Mesendoderm (in vitro differentiated cells): ENCODE measurements at regions not wholly inside any gene's neighbourhood (a gene's known extent, or its start where the extent isn't known, plus 50 kb on each side); places are given as distances from the start of the nearest gene placed in this dataset.

Experiments
- DNase-seq: peaks from one replicate; pipeline ENCODE4 v3.0.0; 2013
- H2AK5ac ChIP-seq: 2 replicates; pipeline ENCODE4 v1.6.1; 2013; ENCODE audit warnings: low read length, inconsistent platforms
- H2BK120ac ChIP-seq: 2 replicates; pipeline ENCODE4 v1.6.1; 2013; ENCODE audit warnings: low read depth, mild to moderate bottlenecking, low read length, moderate library complexity, mixed read lengths
- H2BK15ac ChIP-seq: replicated peaks from 2 replicates; pipeline ENCODE4 v1.6.1; 2013; ENCODE audit warnings: low read depth, mild to moderate bottlenecking, moderate library complexity
- H2BK5ac ChIP-seq: 2 replicates; pipeline ENCODE4 v1.6.1; 2013; ENCODE audit warnings: low read length, inconsistent platforms
- H3K18ac ChIP-seq: 2 replicates; pipeline ENCODE4 v1.6.1; 2013; ENCODE audit warnings: mild to moderate bottlenecking, low read length, mixed read lengths
- H3K23ac ChIP-seq: one replicate; pipeline ENCODE4 v1.6.1; 2013; ENCODE audit warnings: low read length
- H3K27ac ChIP-seq: 2 replicates; pipeline ENCODE4 v1.5.1; 2013; ENCODE audit warnings: low read depth, mild to moderate bottlenecking, inconsistent platforms, low read length, moderate library complexity
- H3K27me3 ChIP-seq: 2 replicates; pipeline ENCODE4 v1.6.1; 2013; ENCODE audit warnings: low read length, control low read depth, mild to moderate bottlenecking, inconsistent platforms; ENCODE audit not compliant: insufficient read depth, poor library complexity
- H3K36me3 ChIP-seq: 2 replicates; pipeline ENCODE4 v1.6.1; 2013; ENCODE audit warnings: low read length, inconsistent platforms; ENCODE audit not compliant: control insufficient read depth, insufficient read depth
- H3K4ac ChIP-seq: one replicate; pipeline ENCODE4 v1.6.1; 2013; ENCODE audit warnings: low read depth, mild to moderate bottlenecking, low read length, moderate library complexity
- H3K4me1 ChIP-seq: 2 replicates; pipeline ENCODE4 v1.6.1; 2013; ENCODE audit warnings: low read depth, low read length, inconsistent platforms; ENCODE audit not compliant: control insufficient read depth
- H3K4me2 ChIP-seq: 2 replicates; pipeline ENCODE4 v1.6.1; 2013; ENCODE audit warnings: low read length
- H3K4me3 ChIP-seq: 2 replicates; pipeline ENCODE4 v1.5.1; 2013; ENCODE audit warnings: mild to moderate bottlenecking, low read length
- H3K56ac ChIP-seq: one replicate; pipeline ENCODE4 v1.6.1; 2013; ENCODE audit warnings: low read length
- H3K79me1 ChIP-seq: 2 replicates; pipeline ENCODE4 v1.6.1; 2013; ENCODE audit warnings: low read length, inconsistent platforms
- H3K79me2 ChIP-seq: 2 replicates; pipeline ENCODE4 v1.6.1; 2013; ENCODE audit warnings: mild to moderate bottlenecking, low read length; ENCODE audit not compliant: control insufficient read depth, insufficient read depth
- H3K9ac ChIP-seq: 2 replicates; pipeline ENCODE4 v1.6.1; 2013; ENCODE audit warnings: low read length, inconsistent platforms
- H4K5ac ChIP-seq: one replicate; pipeline ENCODE4 v1.6.1; 2013; ENCODE audit warnings: low read length
- H4K8ac ChIP-seq: one replicate; pipeline ENCODE4 v1.6.1; 2013; ENCODE audit warnings: low read depth, mild to moderate bottlenecking, control low read depth, low read length, moderate library complexity
- WGBS: extraction: QIAGEN DNeasy Blood & Tissue Kit; methylation state at CpG from one replicate; pipeline ENCODE4 v1.1.7; 2013; ENCODE audit warnings: low lambda C conversion rate, missing lambda C conversion rate; ENCODE audit not compliant: insufficient coverage; ENCODE audit errors: extremely low coverage; 5-methylcytosine and 5-hydroxymethylcytosine counted together

DNA sequence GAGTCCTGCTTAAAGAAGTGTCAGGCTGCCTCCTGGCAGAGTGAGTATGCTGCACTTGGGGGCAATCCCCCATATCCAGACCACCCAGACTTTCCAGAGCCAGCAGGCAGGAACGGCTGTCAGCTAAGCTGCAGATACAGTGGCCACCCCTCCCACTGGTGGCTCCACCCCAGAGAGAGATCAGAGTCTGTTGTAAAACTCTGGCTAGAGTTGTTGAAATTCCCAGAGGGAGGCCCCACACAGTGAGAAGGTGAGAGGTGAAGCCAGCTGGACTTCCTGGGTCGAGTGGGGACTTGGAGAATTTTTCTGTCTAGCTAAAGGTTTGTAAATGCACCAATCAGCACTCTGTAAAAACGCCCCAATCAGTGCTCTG, 533.8 kb upstream of the ACVR2A start:
- Histone ChIP-seq H3K27me3 (no peaks in the 10 kb centered on the region), H4K5ac (no peak overlapping the region), H3K4me1 (no peaks in the 10 kb centered on the region), H3K18ac (no peak overlapping the region), H3K4ac (no peak overlapping the region), H2AK5ac (no peak overlapping the region), H3K79me1 (no peaks in the 10 kb centered on the region), H3K36me3 (no peaks in the 10 kb centered on the region), H4K8ac (no peak overlapping the region), H3K4me2 (no peak overlapping the region), H3K27ac (no peak overlapping the region), H3K4me3 (no peak overlapping the region), H3K79me2 (no peaks in the 10 kb centered on the region), H3K56ac (no peak overlapping the region), H3K9ac (no peak overlapping the region), H2BK5ac (no peak overlapping the region), H2BK120ac (no peak overlapping the region), H2BK15ac (no peak overlapping the region), H3K23ac (no peak overlapping the region)
- peak; percentile 44 for DNase-seq
- no CpG with 5 or more reads among the region's 3 CpGs for WGBS

- H3K4me3 ChIP-seq, result no peak overlapping the region
- no peak overlapping the region for H3K4me2 ChIP-seq
- no peak overlapping the region for H4K8ac ChIP-seq
- no CpG with 5 or more reads among the region's 2 CpGs for WGBS
- H2BK15ac ChIP-seq, result no peak overlapping the region
- H2AK5ac ChIP-seq, result no peak overlapping the region
- no peak for DNase-seq
- H2BK120ac ChIP-seq, result no peak overlapping the region
- no peak overlapping the region for H3K4ac ChIP-seq
- no peaks in the 10 kb centered on the region for H3K4me1 ChIP-seq
- no peak overlapping the region for H3K27ac ChIP-seq
- H3K79me2 ChIP-seq, result no peaks in the 10 kb centered on the region
- no peak overlapping the region for H3K23ac ChIP-seq
- H3K79me1 ChIP-seq, result no peaks in the 10 kb centered on the region
- H3K56ac ChIP-seq, result no peak overlapping the region
- no peak overlapping the region for H3K9ac ChIP-seq
- H2BK5ac ChIP-seq, result no peak overlapping the region
- no peak overlapping the region for H4K5ac ChIP-seq
- no peaks in the 10 kb centered on the region for H3K27me3 ChIP-seq
- no peak overlapping the region for H3K18ac ChIP-seq
- H3K36me3 ChIP-seq, result no peaks in the 10 kb centered on the region
Measured at GRCh38 chr2:147310335-147311057, 534.3 kb upstream of the ACVR2A start.

GRCh38 chr2:147297820-147298219, 547.0 kb upstream of the ACVR2A start:
- Histone ChIP-seq H2BK5ac (no peak overlapping the region), H3K4me3 (no peak overlapping the region), H3K4ac (no peak overlapping the region), H3K4me1 (no peaks in the 10 kb centered on the region), H3K56ac (no peak overlapping the region), H3K27me3 (no peaks in the 10 kb centered on the region), H3K27ac (no peak overlapping the region), H3K9ac (no peak overlapping the region), H3K36me3 (no peaks in the 10 kb centered on the region), H3K18ac (no peak overlapping the region), H2BK15ac (no peak overlapping the region), H4K5ac (no peak overlapping the region), H4K8ac (no peak overlapping the region), H3K4me2 (no peak overlapping the region), H3K79me2 (no peaks in the 10 kb centered on the region), H2AK5ac (no peak overlapping the region), H2BK120ac (no peak overlapping the region), H3K23ac (no peak overlapping the region), H3K79me1 (no peaks in the 10 kb centered on the region)
- WGBS, result no CpG with 5 or more reads among the region's 3 CpGs
- no peak for DNase-seq

DNA sequence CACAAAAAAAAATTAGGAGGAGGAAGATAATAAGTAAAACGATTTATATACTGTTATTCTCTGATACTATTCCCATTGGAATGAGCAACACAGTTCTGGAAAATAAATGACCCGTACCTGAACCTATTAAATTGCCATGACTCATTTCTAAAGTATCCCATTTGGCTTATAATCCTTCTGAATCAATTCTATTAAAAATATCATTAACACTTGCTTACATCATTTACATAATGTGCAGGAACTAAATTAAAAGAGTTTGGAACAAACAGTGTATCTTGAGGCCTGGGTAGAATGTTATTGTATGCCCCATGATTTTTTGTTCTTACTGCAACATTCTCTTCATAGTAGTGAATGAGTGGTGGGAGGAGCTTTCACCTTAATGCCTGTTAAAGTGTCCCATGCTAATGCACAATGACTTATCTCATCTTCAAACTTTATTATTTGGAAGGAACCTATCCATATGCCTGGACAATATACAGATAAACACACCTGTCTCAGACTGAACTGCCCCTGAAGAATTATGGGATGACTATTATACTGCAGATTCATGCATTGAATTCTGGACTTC, 549.9 kb upstream of the ACVR2A start:
- no peak overlapping the region for H2BK5ac ChIP-seq
- no peak overlapping the region for H3K4me3 ChIP-seq
- no peaks in the 10 kb centered on the region for H3K4me1 ChIP-seq
- no CpG with 5 or more reads among the region's 2 CpGs for WGBS
- no peak overlapping the region for H3K56ac ChIP-seq
- no peak overlapping the region for H4K5ac ChIP-seq
- no peak overlapping the region for H3K23ac ChIP-seq
- H3K79me1 ChIP-seq, result no peaks in the 10 kb centered on the region
- H2AK5ac ChIP-seq, result no peak overlapping the region
- H3K4ac ChIP-seq, result no peak overlapping the region
- H2BK120ac ChIP-seq, result no peak overlapping the region
- H3K27me3 ChIP-seq, result no peaks in the 10 kb centered on the region
- H4K8ac ChIP-seq, result no peak overlapping the region
- H3K27ac ChIP-seq, result no peak overlapping the region
- H3K4me2 ChIP-seq, result no peak overlapping the region
- no peak overlapping the region for H3K9ac ChIP-seq
- H3K79me2 ChIP-seq, result no peaks in the 10 kb centered on the region
- no peaks in the 10 kb centered on the region for H3K36me3 ChIP-seq
- no peak overlapping the region for H3K18ac ChIP-seq
- no peak overlapping the region for H2BK15ac ChIP-seq
- no peak for DNase-seq

DNA sequence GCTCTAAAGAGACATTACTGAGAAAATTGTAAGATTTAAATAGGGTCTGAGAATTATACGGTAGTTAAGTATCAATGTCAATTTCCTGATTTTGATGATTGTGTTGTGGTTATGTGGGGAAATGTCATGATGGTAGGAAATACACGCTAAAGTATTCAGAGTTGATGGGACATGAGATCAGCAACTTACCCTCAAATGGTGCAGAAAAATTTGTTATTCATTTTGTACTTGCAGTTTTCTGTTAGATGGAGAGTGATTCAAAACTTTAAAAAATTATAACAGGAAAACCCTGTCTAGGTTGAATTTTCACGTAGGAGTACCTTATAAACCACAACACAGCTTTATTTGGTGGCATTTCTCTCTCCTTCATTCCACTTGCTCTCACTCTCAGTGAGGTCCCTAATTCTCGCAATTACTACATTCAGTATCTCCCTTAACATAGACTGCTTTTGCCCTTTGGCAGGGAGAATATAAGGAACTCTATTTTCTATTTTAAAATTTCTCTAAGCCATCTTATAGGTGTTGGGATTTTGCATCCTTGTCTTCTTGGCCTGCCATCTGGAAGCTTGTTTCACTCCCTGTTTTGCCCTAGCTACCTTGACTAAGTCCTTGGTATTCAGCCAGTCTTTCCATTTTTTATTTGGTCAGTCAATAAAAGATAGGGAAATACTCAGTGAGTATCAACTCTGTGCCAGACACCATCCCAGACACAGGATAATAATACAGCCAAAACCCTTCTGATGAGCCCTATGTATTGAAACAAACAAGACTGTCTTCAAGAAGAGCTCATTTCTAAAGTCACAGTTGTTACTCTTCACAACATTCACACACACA, 550.6 kb upstream of the ACVR2A start:
- Histone ChIP-seq H3K4me1 (no peaks in the 10 kb centered on the region), H4K5ac (no peak overlapping the region), H3K79me2 (no peaks in the 10 kb centered on the region), H3K4ac (no peak overlapping the region), H3K18ac (no peak overlapping the region), H3K27ac (no peak overlapping the region), H3K56ac (no peak overlapping the region), H2BK120ac (no peak overlapping the region), H2AK5ac (no peak overlapping the region), H4K8ac (no peak overlapping the region), H2BK15ac (no peak overlapping the region), H3K9ac (no peak overlapping the region), H3K27me3 (no peaks in the 10 kb centered on the region), H3K23ac (no peak overlapping the region), H3K36me3 (no peaks in the 10 kb centered on the region), H3K4me3 (no peak overlapping the region), H3K4me2 (no peak overlapping the region), H3K79me1 (no peaks in the 10 kb centered on the region), H2BK5ac (no peak overlapping the region)
- DNase-seq, result no peak
- WGBS, result no CpG with 5 or more reads among the region's 4 CpGs
